IgD-negative memory B cell (primary cell): ENCODE measurements at regions not wholly inside any gene's neighbourhood (a gene's known extent, or its start where the extent isn't known, plus 50 kb on each side); places are given as distances from the start of the nearest gene placed in this dataset.
A peak's percentile ranks its signal among the peaks of the same experiment; 100 is the strongest.

Source experiments
- H3K27ac Mint-ChIP-seq, 3 donors: one replicate each; pipeline ENCODE4 v1.8.0; 2020 to 2022; ENCODE audit warnings: mild to moderate bottlenecking in 3 of 3, mixed read lengths in 3 of 3, moderate library complexity in 1 of 3
- H3K27me3 Mint-ChIP-seq: one replicate; pipeline ENCODE4 v1.8.0; 2021; ENCODE audit warnings: mixed read lengths
- H3K36me3 Mint-ChIP-seq: one replicate; pipeline ENCODE4 v1.8.0; 2020; ENCODE audit warnings: mild to moderate bottlenecking, mixed read lengths
- H3K4me1 Mint-ChIP-seq, 3 donors: one replicate each; pipeline ENCODE4 v1.8.0; 2020 to 2022; ENCODE audit warnings: mixed read lengths in 3 of 3, mild to moderate bottlenecking in 1 of 3
- H3K4me3 Mint-ChIP-seq, 4 donors: one replicate each; pipeline ENCODE4 v1.8.0; 2020 to 2022; ENCODE audit warnings: mild to moderate bottlenecking in 4 of 4, mixed read lengths in 4 of 4, moderate library complexity in 3 of 4
- H3K9me3 Mint-ChIP-seq, 3 donors: one replicate each; pipeline ENCODE4 v1.8.0; 2020 to 2021; ENCODE audit warnings: mixed read lengths in 3 of 3, mild to moderate bottlenecking in 1 of 3

- no peaks in the 10 kb centered on the region for H3K4me1 Mint-ChIP-seq
Measured at GRCh38 chr12:115046805-115047204, 362.8 kb upstream of the TBX3 start.

GRCh38 chr12:115044073-115044472 lies 360.1 kb upstream of the TBX3 start:
- H3K36me3 Mint-ChIP-seq = no peaks in the 10 kb centered on the region
- H3K27ac Mint-ChIP-seq = no peak overlapping the region
- peaks cover 1 to 18% (median 8%) of the 10 kb centered on the region in 3 donors for H3K9me3 Mint-ChIP-seq
- no peaks in the 10 kb centered on the region for H3K4me1 Mint-ChIP-seq
- no peak overlapping the region for H3K4me3 Mint-ChIP-seq
- H3K27me3 Mint-ChIP-seq = peaks cover 2% of the 10 kb centered on the region

More at GRCh38 chr12:115046805-115047204, 362.8 kb upstream of the TBX3 start:
- peaks cover 1 to 15% (median 7%) of the 10 kb centered on the region in 3 donors for H3K9me3 Mint-ChIP-seq
- peaks cover 2% of the 10 kb centered on the region for H3K27me3 Mint-ChIP-seq
- no peak overlapping the region for H3K27ac Mint-ChIP-seq
- H3K4me3 Mint-ChIP-seq = no peak overlapping the region
- no peaks in the 10 kb centered on the region for H3K36me3 Mint-ChIP-seq

GRCh38 chr12:115043079-115043478 lies 359.1 kb upstream of the TBX3 start:
- peaks cover 2% of the 10 kb centered on the region for H3K27me3 Mint-ChIP-seq
- H3K9me3 Mint-ChIP-seq = peaks cover 1 to 18% (median 8%) of the 10 kb centered on the region in 3 donors
- no peaks in the 10 kb centered on the region for H3K36me3 Mint-ChIP-seq
- no peak overlapping the region for H3K27ac Mint-ChIP-seq
- H3K4me1 Mint-ChIP-seq = no peaks in the 10 kb centered on the region
- no peak overlapping the region for H3K4me3 Mint-ChIP-seq

- Mint-ChIP-seq H3K27ac (no peak overlapping the region), H3K9me3 (peaks cover 1 to 18% (median 8%) of the 10 kb centered on the region in 3 donors), H3K4me3 (no peak overlapping the region), H3K27me3 (peaks cover 2% of the 10 kb centered on the region), H3K36me3 (no peaks in the 10 kb centered on the region), H3K4me1 (no peaks in the 10 kb centered on the region)
Measured at GRCh38 chr12:115042341-115042740, 358.4 kb upstream of the TBX3 start.

GRCh38 chr12:115037830-115038229 lies 353.9 kb upstream of the TBX3 start:
- H3K36me3 Mint-ChIP-seq = no peaks in the 10 kb centered on the region
- no peak overlapping the region for H3K4me3 Mint-ChIP-seq
- H3K9me3 Mint-ChIP-seq = peaks cover 2 to 5% (median 5%) of the 10 kb centered on the region in 3 donors
- no peaks in the 10 kb centered on the region for H3K4me1 Mint-ChIP-seq
- H3K27ac Mint-ChIP-seq = no peak overlapping the region
- H3K27me3 Mint-ChIP-seq = peaks cover 2% of the 10 kb centered on the region

- Mint-ChIP-seq H3K4me3 (no peak overlapping the region), H3K27ac (no peak overlapping the region), H3K36me3 (no peaks in the 10 kb centered on the region), H3K9me3 (peaks cover 2 to 5% (median 2%) of the 10 kb centered on the region in 3 donors), H3K27me3 (peaks cover 2% of the 10 kb centered on the region), H3K4me1 (no peaks in the 10 kb centered on the region)
Measured at GRCh38 chr12:115035535-115036107, 351.6 kb upstream of the TBX3 start.

- Mint-ChIP-seq H3K9me3 (peaks cover 2 to 6% (median 6%) of the 10 kb centered on the region in 3 donors), H3K27ac (no peak overlapping the region), H3K27me3 (peaks cover 2% of the 10 kb centered on the region), H3K36me3 (peaks cover 2% of the 10 kb centered on the region), H3K4me3 (no peak overlapping the region), H3K4me1 (no peaks in the 10 kb centered on the region)
Measured at GRCh38 chr12:115032521-115032920, 348.5 kb upstream of the TBX3 start.

GRCh38 chr12:115030017-115030416 lies 346.0 kb upstream of the TBX3 start:
- H3K27me3 Mint-ChIP-seq = peaks cover 2% of the 10 kb centered on the region
- H3K4me1 Mint-ChIP-seq = no peaks in the 10 kb centered on the region
- H3K4me3 Mint-ChIP-seq = no peak overlapping the region

GRCh38 chr12:115024531-115024930 lies 340.6 kb upstream of the TBX3 start:
- peaks cover 1% of the 10 kb centered on the region for H3K36me3 Mint-ChIP-seq
- H3K9me3 Mint-ChIP-seq = peaks cover 4 to 10% (median 6%) of the 10 kb centered on the region in 3 donors
- no peak overlapping the region for H3K4me3 Mint-ChIP-seq
- no peaks in the 10 kb centered on the region for H3K27me3 Mint-ChIP-seq
- H3K4me1 Mint-ChIP-seq = peaks cover 0 to 1% (median 0%) of the 10 kb centered on the region in 3 donors
- no peak overlapping the region for H3K27ac Mint-ChIP-seq

More at GRCh38 chr12:115030017-115030416, 346.0 kb upstream of the TBX3 start:
- H3K27ac Mint-ChIP-seq = no peak overlapping the region
- H3K36me3 Mint-ChIP-seq = peaks cover 2% of the 10 kb centered on the region
- peaks cover 4 to 6% (median 6%) of the 10 kb centered on the region in 3 donors for H3K9me3 Mint-ChIP-seq

- Mint-ChIP-seq H3K9me3 (peaks cover 4 to 15% (median 6%) of the 10 kb centered on the region in 3 donors), H3K27me3 (no peaks in the 10 kb centered on the region), H3K36me3 (peaks cover 1% of the 10 kb centered on the region), H3K27ac (peak overlapping the region in 1 of 3 donors; percentile 81), H3K4me1 (peaks cover 0 to 1% (median 0%) of the 10 kb centered on the region in 3 donors), H3K4me3 (no peak overlapping the region)
Measured at GRCh38 chr12:115023279-115024265, 339.6 kb upstream of the TBX3 start.

- Mint-ChIP-seq H3K27ac (no peak overlapping the region), H3K9me3 (peaks cover 3 to 17% (median 10%) of the 10 kb centered on the region in 3 donors)
Measured at GRCh38 chr12:115020091-115020490, 336.1 kb upstream of the TBX3 start.

GRCh38 chr12:115017346-115017745 lies 333.4 kb upstream of the TBX3 start:
- peaks cover 0 to 4% (median 0%) of the 10 kb centered on the region in 3 donors for H3K4me1 Mint-ChIP-seq
- peaks cover 1% of the 10 kb centered on the region for H3K36me3 Mint-ChIP-seq
- no peak overlapping the region for H3K4me3 Mint-ChIP-seq
- peaks cover 3 to 23% (median 8%) of the 10 kb centered on the region in 3 donors for H3K9me3 Mint-ChIP-seq
- H3K27ac Mint-ChIP-seq = no peak overlapping the region
- peaks cover 3% of the 10 kb centered on the region for H3K27me3 Mint-ChIP-seq

More at GRCh38 chr12:115020091-115020490, 336.1 kb upstream of the TBX3 start:
- H3K4me3 Mint-ChIP-seq = no peak overlapping the region
- H3K36me3 Mint-ChIP-seq = peaks cover 1% of the 10 kb centered on the region
- H3K4me1 Mint-ChIP-seq = peaks cover 0 to 3% (median 0%) of the 10 kb centered on the region in 3 donors
- H3K27me3 Mint-ChIP-seq = no peaks in the 10 kb centered on the region

- no peak overlapping the region for H3K27ac Mint-ChIP-seq
- peaks cover 0 to 5% (median 0%) of the 10 kb centered on the region in 3 donors for H3K4me1 Mint-ChIP-seq
- H3K4me3 Mint-ChIP-seq = no peak overlapping the region
- peaks cover 6 to 18% (median 8%) of the 10 kb centered on the region in 3 donors for H3K9me3 Mint-ChIP-seq
- no peaks in the 10 kb centered on the region for H3K36me3 Mint-ChIP-seq
- peaks cover 3% of the 10 kb centered on the region for H3K27me3 Mint-ChIP-seq
Measured at GRCh38 chr12:115013236-115013981, 329.4 kb upstream of the TBX3 start.

GRCh38 chr12:115012861-115013235 lies 328.9 kb upstream of the TBX3 start:
- Mint-ChIP-seq H3K9me3 (peaks cover 3 to 18% (median 8%) of the 10 kb centered on the region in 3 donors), H3K36me3 (no peaks in the 10 kb centered on the region), H3K4me3 (no peak overlapping the region), H3K27ac (no peak overlapping the region), H3K4me1 (peaks cover 0 to 5% (median 0%) of the 10 kb centered on the region in 3 donors), H3K27me3 (peaks cover 3% of the 10 kb centered on the region)
